Trophoblast cell (in vitro differentiated cells and primary cell): ENCODE measurements at regions not wholly inside any gene's neighbourhood (a gene's known extent, or its start where the extent isn't known, plus 50 kb on each side); places are given as distances from the start of the nearest gene placed in this dataset.

Source experiments
- DNase-seq, 2 donors: peaks; one replicate each; pipeline ENCODE4 v3.0.0-alpha.2; 2016
- H2AFZ ChIP-seq: 2 replicates; pipeline ENCODE4 v1.6.1; 2013; ENCODE audit warnings: low read length, moderate library complexity, mild to moderate bottlenecking; ENCODE audit not compliant: insufficient read depth, poor library complexity
- H2AK5ac ChIP-seq: 2 replicates; pipeline ENCODE4 v1.6.1; 2013; ENCODE audit warnings: mild to moderate bottlenecking, low read length
- H2BK120ac ChIP-seq: 2 replicates; pipeline ENCODE4 v1.6.1; 2013; ENCODE audit warnings: low read length, mild to moderate bottlenecking, moderate library complexity; ENCODE audit not compliant: insufficient read depth, poor library complexity
- H2BK12ac ChIP-seq: 2 replicates; pipeline ENCODE4 v1.6.1; 2013; ENCODE audit warnings: mild to moderate bottlenecking, low read length, moderate library complexity
- H2BK5ac ChIP-seq: 2 replicates; pipeline ENCODE4 v1.6.1; 2013; ENCODE audit warnings: low read length, low read depth, moderate library complexity, mild to moderate bottlenecking; ENCODE audit not compliant: poor library complexity
- H3K14ac ChIP-seq: 2 replicates; pipeline ENCODE4 v1.6.1; 2013; ENCODE audit warnings: mild to moderate bottlenecking, low read length
- H3K18ac ChIP-seq: 2 replicates; pipeline ENCODE4 v1.6.1; 2013; ENCODE audit warnings: mild to moderate bottlenecking, low read length
- H3K23ac ChIP-seq: 2 replicates; pipeline ENCODE4 v1.6.1; 2013; ENCODE audit warnings: low read length
- H3K27ac ChIP-seq: 2 replicates; pipeline ENCODE4 v1.5.1; 2013; ENCODE audit warnings: low read depth, mild to moderate bottlenecking, inconsistent platforms, low read length, moderate library complexity
- H3K27me3 ChIP-seq: 2 replicates; pipeline ENCODE4 v1.6.1; 2013; ENCODE audit warnings: inconsistent platforms, mild to moderate bottlenecking, low read length, moderate library complexity; ENCODE audit not compliant: insufficient read depth
- H3K36me3 ChIP-seq, 2 experiments: 1 replicate in 1 of 2; 2 replicates in 1 of 2; pipeline ENCODE4 v1.6.1; 2013; ENCODE audit warnings: low read length in 2 of 2, mild to moderate bottlenecking in 2 of 2, moderate library complexity in 1 of 2; ENCODE audit not compliant: insufficient read depth in 2 of 2, control insufficient read depth in 1 of 2
- H3K4ac ChIP-seq: 2 replicates; pipeline ENCODE4 v1.6.1; 2013; ENCODE audit warnings: low read depth, mild to moderate bottlenecking, low read length, moderate library complexity
- H3K4me1 ChIP-seq, 2 experiments: 1 replicate in 1 of 2; 2 replicates in 1 of 2; pipeline ENCODE4 v1.6.1; 2013; ENCODE audit warnings: low read length in 2 of 2, mild to moderate bottlenecking in 2 of 2, moderate library complexity in 1 of 2; ENCODE audit not compliant: insufficient read depth in 2 of 2, control insufficient read depth in 1 of 2
- H3K4me2 ChIP-seq: 2 replicates; pipeline ENCODE4 v1.6.1; 2013; ENCODE audit warnings: inconsistent platforms, mild to moderate bottlenecking, low read length, moderate library complexity
- H3K4me3 ChIP-seq: 2 replicates; pipeline ENCODE4 v1.5.1; 2013; ENCODE audit warnings: mild to moderate bottlenecking, low read depth, low read length, inconsistent platforms
- H3K79me1 ChIP-seq: one replicate; pipeline ENCODE4 v1.6.1; 2013; ENCODE audit warnings: low read length
- H3K79me2 ChIP-seq: 2 replicates; pipeline ENCODE4 v1.6.1; 2013; ENCODE audit warnings: low read length, mild to moderate bottlenecking; ENCODE audit not compliant: control insufficient read depth, insufficient read depth, poor library complexity
- H3K9ac ChIP-seq: 2 replicates; pipeline ENCODE4 v1.6.1; 2013; ENCODE audit warnings: mild to moderate bottlenecking, low read length
- H3K9me3 ChIP-seq: 2 replicates; pipeline ENCODE4 v1.6.1; 2013; ENCODE audit warnings: low read depth, mild to moderate bottlenecking, control low read depth, inconsistent platforms, low read length; ENCODE audit not compliant: insufficient read depth
- H4K12ac ChIP-seq: 2 replicates; pipeline ENCODE4 v1.6.1; 2013; ENCODE audit warnings: low read depth, mild to moderate bottlenecking, low read length, moderate library complexity
- H4K8ac ChIP-seq: 2 replicates; pipeline ENCODE4 v1.6.1; 2013; ENCODE audit warnings: low read depth, mild to moderate bottlenecking, low read length, moderate library complexity
- H4K91ac ChIP-seq: one replicate; pipeline ENCODE4 v1.6.1; 2013; ENCODE audit warnings: low read depth, mild to moderate bottlenecking, low read length, moderate library complexity
- WGBS: extraction: QIAGEN DNeasy Blood & Tissue Kit; methylation state at CpG from one replicate; pipeline ENCODE4 v1.1.7; 2013; ENCODE audit warnings: missing lambda C conversion rate; ENCODE audit not compliant: insufficient read length, insufficient coverage; ENCODE audit errors: extremely low coverage; 5-methylcytosine and 5-hydroxymethylcytosine counted together

DNA sequence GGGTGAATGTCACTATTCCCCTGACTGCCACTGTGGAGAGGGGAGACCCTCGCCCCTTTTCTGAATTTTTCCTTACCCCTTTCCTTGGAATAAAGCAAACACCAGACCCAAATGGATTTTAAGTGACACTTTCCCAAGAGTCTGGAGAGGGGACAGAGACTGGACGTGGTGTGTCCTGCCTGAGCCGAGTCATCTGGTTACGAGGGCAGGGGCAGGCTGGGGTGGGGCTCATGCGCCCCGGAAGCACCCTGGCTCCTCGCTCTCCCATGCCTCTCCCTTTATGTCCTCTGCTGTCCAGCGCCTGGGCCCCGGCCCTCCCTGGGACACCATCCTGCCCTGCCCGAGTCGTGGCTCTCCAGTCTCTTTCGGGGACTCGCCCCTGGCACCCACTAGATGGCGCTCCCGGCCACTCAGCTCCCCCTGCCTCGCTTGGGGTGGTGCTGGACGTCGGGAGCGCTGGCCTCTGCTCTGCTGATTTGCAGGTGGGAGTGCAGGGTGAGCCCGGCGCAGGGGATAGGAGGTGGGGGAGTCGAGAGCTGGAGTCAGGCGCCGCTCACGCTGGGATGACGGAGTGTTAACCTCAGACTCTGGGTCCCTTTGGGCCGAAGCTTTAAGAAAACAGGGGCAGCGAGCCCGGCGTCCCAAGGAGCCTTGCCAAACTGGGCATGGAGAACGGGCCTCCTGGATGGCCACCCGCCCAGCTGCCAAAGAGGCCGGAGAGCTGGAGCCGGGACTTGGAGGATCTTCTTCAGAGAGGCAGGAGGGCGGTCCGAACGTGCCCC, 89.8 kb downstream of the RPS6KA4 start:
- no peaks in the 10 kb centered on the region for H3K9me3 ChIP-seq
- no peak overlapping the region for H2AK5ac ChIP-seq
- H3K4me2 ChIP-seq, result peak overlapping the region; percentile 64
- H3K36me3 ChIP-seq, result no peaks in the 10 kb centered on the region
- no peak overlapping the region for H2BK12ac ChIP-seq
- no peak overlapping the region for H3K9ac ChIP-seq
- no peak overlapping the region for H2BK5ac ChIP-seq
- H3K18ac ChIP-seq, result peak overlapping the region; percentile 4
- H3K4me3 ChIP-seq, result no peak overlapping the region
- no peak overlapping the region for H3K27ac ChIP-seq
- peaks cover 15 to 16% of the 10 kb centered on the region in 2 experiments for H3K4me1 ChIP-seq
- no peaks in the 10 kb centered on the region for H3K79me2 ChIP-seq
- no peaks in the 10 kb centered on the region for H3K27me3 ChIP-seq
- no peaks in the 10 kb centered on the region for H3K79me1 ChIP-seq
- H4K8ac ChIP-seq, result peak overlapping the region; percentile 40
- no CpG with 5 or more reads among the region's 37 CpGs for WGBS
- peak overlapping the region; percentile 15 for H3K14ac ChIP-seq
- no peak overlapping the region for H3K23ac ChIP-seq
- peak overlapping the region; percentile 27 for H2AFZ ChIP-seq
- H2BK120ac ChIP-seq, result peak overlapping the region; percentile 12
- no peak overlapping the region for H3K4ac ChIP-seq
- peak; percentile 64 to 83 for DNase-seq
- peak overlapping the region; percentile 37 for H4K91ac ChIP-seq
- H4K12ac ChIP-seq, result no peak overlapping the region

DNA sequence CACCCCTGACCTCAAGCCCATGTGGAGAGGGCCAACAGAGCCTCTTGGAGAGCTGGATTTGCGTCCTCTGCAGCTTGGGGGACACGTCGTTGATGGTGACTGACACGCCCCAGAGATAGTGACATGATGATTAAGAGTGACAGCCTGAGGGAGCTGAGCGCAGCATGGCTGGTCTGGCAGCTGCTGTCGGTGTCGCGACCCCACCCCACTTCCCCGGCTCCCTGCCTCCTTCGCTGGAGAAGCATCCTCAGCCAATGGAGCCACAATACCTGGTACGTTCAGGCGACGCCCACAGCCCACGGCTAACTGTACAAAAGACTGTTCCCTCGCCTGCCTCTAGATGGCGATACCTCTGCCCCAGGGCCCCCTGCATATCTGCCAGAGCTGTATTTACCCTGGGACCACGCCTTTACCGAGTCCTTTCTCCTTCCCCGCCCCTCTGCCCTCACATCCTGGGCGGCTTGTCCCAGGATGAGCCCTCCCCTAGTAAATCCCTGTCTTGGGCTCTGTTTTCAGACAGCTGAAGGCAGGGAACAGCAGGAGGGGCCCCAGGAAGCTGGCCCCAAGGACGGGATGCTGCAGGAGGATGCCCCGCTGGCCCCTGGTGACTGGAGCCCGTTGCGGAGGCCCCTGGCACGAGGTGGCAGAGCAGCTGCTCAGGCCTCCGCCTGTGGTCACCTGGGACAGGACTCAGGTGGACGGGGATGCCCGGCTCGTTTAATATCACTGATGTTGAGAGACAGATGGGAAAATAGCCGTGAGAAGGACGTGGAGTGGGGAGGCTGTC, 90.6 kb downstream of the RPS6KA4 start:
- no peak overlapping the region for H3K23ac ChIP-seq
- no peak overlapping the region for H2BK5ac ChIP-seq
- no peaks in the 10 kb centered on the region for H3K79me1 ChIP-seq
- no peaks in the 10 kb centered on the region for H3K9me3 ChIP-seq
- no peaks in the 10 kb centered on the region for H3K36me3 ChIP-seq
- no peak overlapping the region for H2BK12ac ChIP-seq
- H3K4me1 ChIP-seq, result peaks cover 15 to 16% of the 10 kb centered on the region in 2 experiments
- H3K4me3 ChIP-seq, result no peak overlapping the region
- peak; percentile 78 to 91 for DNase-seq
- H3K18ac ChIP-seq, result peak overlapping the region; percentile 4
- peak overlapping the region; percentile 37 for H4K91ac ChIP-seq
- no peak overlapping the region for H3K27ac ChIP-seq
- no peak overlapping the region for H2AK5ac ChIP-seq
- H3K14ac ChIP-seq, result peak overlapping the region; percentile 15
- H3K79me2 ChIP-seq, result no peaks in the 10 kb centered on the region
- H2AFZ ChIP-seq, result peak overlapping the region; percentile 27
- no peak overlapping the region for H2BK120ac ChIP-seq
- peak overlapping the region; percentile 40 for H4K8ac ChIP-seq
- no CpG with 5 or more reads among the region's 31 CpGs for WGBS
- H3K4ac ChIP-seq, result no peak overlapping the region
- H3K27me3 ChIP-seq, result no peaks in the 10 kb centered on the region
- H3K4me2 ChIP-seq, result peak overlapping the region; percentile 64
- H3K9ac ChIP-seq, result no peak overlapping the region
- no peak overlapping the region for H4K12ac ChIP-seq

DNA sequence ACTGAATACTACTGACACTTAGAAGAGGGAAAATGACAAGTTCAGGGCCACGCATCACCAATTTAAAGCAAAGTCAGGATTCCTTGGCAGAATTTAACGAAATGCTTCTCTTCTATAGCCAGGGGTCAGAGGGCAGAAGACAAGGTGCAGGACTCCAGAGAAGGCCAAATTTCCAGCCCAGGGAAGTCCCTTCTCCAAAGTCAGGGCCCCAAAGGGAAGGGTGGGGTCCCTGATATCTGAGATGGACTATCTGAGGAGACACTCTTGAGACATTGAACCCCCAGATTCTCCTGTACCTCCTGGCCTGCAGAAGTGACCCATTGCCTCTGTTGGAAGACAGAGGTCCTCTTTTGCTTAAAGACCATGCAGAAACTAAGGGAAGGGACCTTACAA, 91.2 kb downstream of the RPS6KA4 start:
- H3K27ac ChIP-seq, result no peak overlapping the region
- no peak overlapping the region for H4K8ac ChIP-seq
- no peak overlapping the region for H4K12ac ChIP-seq
- no peak overlapping the region for H2AFZ ChIP-seq
- no peaks in the 10 kb centered on the region for H3K79me1 ChIP-seq
- H2BK12ac ChIP-seq, result no peak overlapping the region
- no peak overlapping the region for H2BK120ac ChIP-seq
- H3K14ac ChIP-seq, result no peak overlapping the region
- no peak overlapping the region for H2BK5ac ChIP-seq
- no peak overlapping the region for H2AK5ac ChIP-seq
- no peak overlapping the region for H3K23ac ChIP-seq
- H3K18ac ChIP-seq, result no peak overlapping the region
- peaks cover 15 to 16% of the 10 kb centered on the region in 2 experiments for H3K4me1 ChIP-seq
- WGBS, result no CpG with 5 or more reads among the region's 2 CpGs
- no peak overlapping the region for H4K91ac ChIP-seq
- H3K9me3 ChIP-seq, result no peaks in the 10 kb centered on the region
- no peak for DNase-seq
- no peak overlapping the region for H3K9ac ChIP-seq
- H3K4me3 ChIP-seq, result no peak overlapping the region
- H3K79me2 ChIP-seq, result no peaks in the 10 kb centered on the region
- no peak overlapping the region for H3K4ac ChIP-seq
- H3K4me2 ChIP-seq, result no peak overlapping the region
- no peaks in the 10 kb centered on the region for H3K36me3 ChIP-seq
- no peaks in the 10 kb centered on the region for H3K27me3 ChIP-seq

DNA sequence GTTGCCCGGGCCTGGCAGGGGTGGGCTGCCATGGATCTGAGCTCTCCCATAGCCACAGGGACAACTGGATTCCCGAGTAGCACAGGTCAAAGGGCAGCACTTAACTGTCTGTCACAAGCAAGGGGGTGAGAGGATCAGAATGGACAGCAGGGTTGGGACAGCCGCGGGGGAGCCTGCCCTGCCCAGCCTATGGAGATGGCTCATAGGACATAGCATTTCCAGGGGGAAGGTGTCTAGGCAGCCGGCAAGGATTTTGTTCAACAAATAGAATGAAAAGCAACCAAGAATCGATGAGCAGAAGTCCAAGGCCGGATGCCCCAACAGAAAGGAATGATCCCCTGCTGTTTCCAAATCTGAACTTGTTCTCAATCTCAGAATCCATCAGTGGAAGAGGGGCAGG, 92.9 kb downstream of the RPS6KA4 start:
- Histone ChIP-seq H3K9ac (no peak overlapping the region), H4K8ac (no peak overlapping the region), H3K18ac (no peak overlapping the region), H2BK5ac (no peak overlapping the region), H3K79me2 (no peaks in the 10 kb centered on the region), H2AFZ (no peak overlapping the region), H2BK12ac (no peak overlapping the region), H3K4me2 (no peak overlapping the region), H4K12ac (no peak overlapping the region), H3K27me3 (no peaks in the 10 kb centered on the region), H2BK120ac (no peak overlapping the region), H3K27ac (no peak overlapping the region), H3K23ac (no peak overlapping the region), H3K4ac (no peak overlapping the region), H3K4me3 (no peak overlapping the region), H3K9me3 (no peaks in the 10 kb centered on the region), H3K4me1 (peaks cover 15 to 16% of the 10 kb centered on the region in 2 experiments), H4K91ac (no peak overlapping the region), H3K14ac (no peak overlapping the region), H3K36me3 (no peaks in the 10 kb centered on the region), H3K79me1 (no peaks in the 10 kb centered on the region), H2AK5ac (no peak overlapping the region)
- DNase-seq, result no peak
- no CpG with 5 or more reads among the region's 7 CpGs for WGBS
